NCI-H187 treated with DMSO at 0.1 percent for 48 hours (cell line): ENCODE measurements at regions not wholly inside any gene's neighbourhood (a gene's known extent, or its start where the extent isn't known, plus 50 kb on each side); places are given as distances from the start of the nearest gene placed in this dataset.

Experiments used
- DNase-seq: peaks from one replicate; lab custom pipeline; 2025; lab: John Stamatoyannopoulos, UW

DNA sequence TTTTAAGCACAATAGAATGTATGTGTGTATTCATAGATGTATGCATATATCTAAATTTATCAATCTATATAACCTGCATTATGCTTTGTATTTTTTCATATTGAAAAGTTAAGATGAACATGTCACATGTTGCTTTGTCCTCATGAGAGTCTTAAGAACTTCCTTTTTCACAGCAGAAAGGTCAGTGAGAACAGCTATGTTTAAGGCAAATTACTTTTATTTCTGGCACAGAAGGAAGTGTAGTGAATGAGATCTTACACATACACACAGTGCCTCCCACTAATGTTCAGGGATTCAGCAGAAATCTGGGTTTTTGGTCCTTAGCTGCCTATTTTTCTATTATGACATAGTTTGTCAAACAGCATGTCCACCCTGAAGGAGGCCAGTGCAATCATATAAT, 134.8 kb downstream of the TMEM26 start:
- DNase-seq = no peak

DNA sequence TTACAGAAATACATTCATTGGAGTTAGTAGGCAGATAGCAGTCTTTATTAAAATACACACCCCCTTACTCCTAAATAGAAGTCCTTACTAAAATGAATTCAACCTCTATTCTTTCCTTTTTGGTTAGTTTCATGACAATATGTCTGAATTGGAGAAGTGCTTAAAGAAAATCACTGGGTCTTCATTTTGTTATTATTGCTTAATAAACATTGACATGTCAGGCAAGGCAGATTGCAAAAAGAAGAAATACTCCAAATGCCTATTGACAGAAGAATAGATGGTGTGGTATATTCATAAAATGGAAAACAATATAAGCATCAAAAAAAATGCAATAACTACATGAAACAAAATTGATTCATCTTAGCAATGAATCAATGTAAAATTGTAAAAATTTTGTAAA, 135.5 kb downstream of the TMEM26 start:
- no peak for DNase-seq

GRCh38 chr10:61316676-61317265, 136.4 kb downstream of the TMEM26 start:
- DNase-seq = no peak

GRCh38 chr10:61314273-61314672, 138.9 kb downstream of the TMEM26 start:
- DNase-seq = no peak

- DNase-seq = no peak
Measured at GRCh38 chr10:61313460-61313859, 139.7 kb downstream of the TMEM26 start.

DNA sequence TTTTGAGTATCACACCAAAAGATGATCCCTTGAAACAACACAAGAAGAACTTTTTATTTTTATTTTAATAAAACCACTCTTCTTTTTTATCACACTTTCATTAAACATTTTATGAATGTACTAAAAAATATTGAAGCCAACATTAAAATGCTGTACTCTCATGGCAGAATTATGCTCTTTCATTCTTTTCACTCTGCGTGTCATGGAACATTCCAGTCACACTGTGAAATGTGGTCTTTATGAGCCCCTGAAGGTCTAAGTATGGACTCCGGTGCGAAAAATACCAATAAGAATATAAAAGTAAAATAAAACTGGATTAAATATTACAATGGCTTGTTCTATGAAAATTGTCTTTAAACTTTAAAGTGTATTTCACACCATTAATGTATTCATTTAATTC, 148.4 kb downstream of the TMEM26 start:
- DNase-seq = no peak

- no peak for DNase-seq
Measured at GRCh38 chr10:61302124-61302523, 151.1 kb downstream of the TMEM26 start.

DNA sequence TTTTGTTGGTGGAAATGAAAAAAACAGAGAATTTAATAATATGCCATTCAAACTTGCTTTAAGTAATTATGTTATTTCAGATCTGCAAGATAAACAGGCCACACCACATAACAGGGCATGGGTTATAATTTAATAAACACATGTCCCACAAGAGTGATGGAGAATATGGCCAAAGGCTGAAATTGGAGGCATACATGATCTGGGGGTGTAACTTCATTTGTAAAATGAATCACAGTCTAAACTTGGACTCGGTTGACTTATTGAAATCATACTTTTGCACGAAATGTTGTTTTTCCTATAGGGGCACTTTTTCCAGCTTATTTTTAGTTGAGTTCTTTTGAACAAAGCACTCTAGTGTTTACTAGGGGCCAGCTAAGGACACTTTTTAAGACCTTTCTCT, 151.6 kb downstream of the TMEM26 start:
- DNase-seq = no peak

GRCh38 chr10:61299841-61300240, 153.3 kb downstream of the TMEM26 start:
- no peak for DNase-seq

DNA sequence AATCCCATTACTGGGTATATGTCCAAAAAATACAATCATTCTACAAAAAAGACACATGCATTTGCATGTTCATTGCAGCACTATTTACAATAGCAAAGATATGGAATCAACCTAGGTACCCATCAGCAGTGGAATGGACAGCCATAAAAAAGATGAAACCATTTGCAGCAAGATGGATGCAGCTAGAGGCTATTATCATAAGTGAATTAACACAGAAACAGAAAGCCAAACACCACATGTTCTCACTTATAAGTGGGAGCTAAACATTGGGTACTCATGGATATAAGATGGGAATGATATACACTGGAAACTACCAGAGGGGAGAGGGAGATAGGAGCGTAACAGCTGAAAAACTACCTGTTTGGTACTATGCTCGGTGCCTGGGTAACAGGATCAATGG, 154.0 kb downstream of the TMEM26 start:
- no peak for DNase-seq

- DNase-seq = no peak
Measured at GRCh38 chr10:61298194-61298593, 155.0 kb downstream of the TMEM26 start.

- no peak for DNase-seq
Measured at GRCh38 chr10:61296161-61296560, 157.0 kb downstream of the TMEM26 start.

- DNase-seq = no peak
Measured at GRCh38 chr10:61294131-61294530, 159.1 kb downstream of the TMEM26 start.

GRCh38 chr10:61289813-61290212, 163.4 kb downstream of the TMEM26 start:
- no peak for DNase-seq

GRCh38 chr10:61286686-61287085, 166.5 kb downstream of the TMEM26 start:
- no peak for DNase-seq

GRCh38 chr10:61285749-61286148, 167.4 kb downstream of the TMEM26 start:
- no peak for DNase-seq

GRCh38 chr10:61284222-61284890, 168.8 kb downstream of the TMEM26 start:
- DNase-seq = peak; percentile 5

GRCh38 chr10:61283481-61284221, 169.5 kb downstream of the TMEM26 start:
- DNase-seq = no peak

GRCh38 chr10:61283066-61283465, 170.1 kb downstream of the TMEM26 start:
- no peak for DNase-seq

DNA sequence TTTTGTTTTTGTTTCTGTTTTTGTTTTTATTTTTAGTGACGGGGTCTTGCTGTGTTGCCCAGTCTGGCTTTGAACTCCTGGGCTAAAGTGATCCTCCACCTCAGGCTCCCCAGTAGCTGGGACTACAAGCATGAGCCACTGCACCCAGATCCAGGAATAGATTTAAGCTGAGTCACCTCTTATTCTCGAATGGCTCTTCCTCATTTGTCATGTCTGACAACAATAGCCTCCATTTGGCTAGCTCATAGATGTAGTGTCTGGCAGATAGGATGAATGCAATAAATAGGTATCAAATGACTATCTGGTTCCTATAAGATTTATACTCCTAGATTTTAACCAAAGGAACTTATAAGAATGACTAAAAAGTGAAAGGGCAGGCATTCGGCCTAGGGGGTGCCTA, 172.9 kb downstream of the TMEM26 start:
- no peak for DNase-seq

DNA sequence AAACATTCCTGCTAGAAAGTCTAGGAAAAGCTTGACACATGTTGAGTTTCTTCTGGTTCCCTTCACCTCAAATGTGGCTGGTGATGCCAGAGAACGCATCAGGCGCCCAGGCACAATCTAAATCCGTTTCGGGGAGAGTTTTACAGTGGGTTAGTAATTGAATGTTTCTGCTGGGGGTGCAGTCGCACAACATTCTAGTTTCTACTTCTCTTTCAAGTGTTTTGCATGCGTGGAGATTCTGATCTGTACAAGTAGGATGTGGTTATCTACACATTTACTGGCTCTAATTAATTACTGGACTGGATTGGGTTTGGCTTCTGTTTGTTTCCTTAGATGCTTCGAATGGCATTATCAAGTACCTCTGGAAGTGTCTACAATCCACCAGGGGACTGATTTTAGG, 173.8 kb downstream of the TMEM26 start:
- no peak for DNase-seq

DNA sequence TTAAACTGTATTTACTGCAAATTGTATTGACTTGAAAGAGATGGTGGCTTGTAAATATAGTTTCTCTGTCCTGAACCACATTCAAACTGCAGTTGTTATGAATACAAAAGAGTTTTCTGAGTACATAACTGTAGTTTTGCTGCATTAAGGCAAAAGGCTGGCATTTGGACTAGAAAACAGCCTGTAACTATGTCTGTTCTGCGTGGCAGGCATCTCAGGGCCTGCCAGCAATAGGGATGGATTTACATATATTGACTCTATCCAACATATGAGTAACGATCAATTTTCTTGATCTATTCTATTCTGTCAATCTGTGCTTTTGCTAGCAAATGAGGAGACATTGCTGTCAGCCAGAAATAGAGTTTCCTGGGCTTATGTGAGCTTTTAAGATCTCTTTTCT, 174.6 kb downstream of the TMEM26 start:
- DNase-seq = no peak

DNA sequence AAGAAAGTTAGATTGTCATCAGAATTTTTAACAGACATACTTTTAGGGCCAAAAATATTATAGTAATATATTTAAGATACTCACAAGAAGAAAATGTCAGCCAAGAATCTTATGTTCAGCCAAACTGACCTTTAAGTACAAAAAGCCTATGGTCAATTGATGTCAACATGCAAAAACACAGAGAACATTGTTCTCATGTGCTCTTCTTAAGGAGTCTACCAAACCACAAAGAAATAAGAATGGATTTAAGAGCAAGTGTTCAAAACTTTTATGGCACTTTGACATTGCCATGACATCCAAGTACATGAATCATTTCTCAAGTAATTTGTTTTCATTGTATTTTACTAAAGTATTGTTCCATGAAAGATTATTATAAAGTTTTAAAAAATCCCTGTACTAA, 180.4 kb downstream of the TMEM26 start:
- DNase-seq = no peak
